GM18951 (cell line): ENCODE measurements at regions not wholly inside any gene's neighbourhood (a gene's known extent, or its start where the extent isn't known, plus 50 kb on each side); places are given as distances from the start of the nearest gene placed in this dataset.
"Not testable (repeated sequence)": the region's sequence is repeated elsewhere in the genome, so short reads cannot be mapped to it uniquely, and the experiment has no call there.

Source experiments
- POLR2A ChIP-seq: IDR thresholded peaks from 4 replicates; pipeline ENCODE4 v1.6.1; 2011; ENCODE audit warnings: mild to moderate bottlenecking; ENCODE audit not compliant: insufficient read length, insufficient read depth; ENCODE audit errors: extremely low read depth
- in situ Hi-C: fragments of 300-500 bp; cut with MboI; formaldehyde crosslinking; loops from one replicate; pipeline ENCODE4 v1.12.0; 2022; ENCODE audit warnings: low sequenced_read_pairs, mixed read lengths, inconsistent platforms; ENCODE audit not compliant: unreplicated experiment

DNA sequence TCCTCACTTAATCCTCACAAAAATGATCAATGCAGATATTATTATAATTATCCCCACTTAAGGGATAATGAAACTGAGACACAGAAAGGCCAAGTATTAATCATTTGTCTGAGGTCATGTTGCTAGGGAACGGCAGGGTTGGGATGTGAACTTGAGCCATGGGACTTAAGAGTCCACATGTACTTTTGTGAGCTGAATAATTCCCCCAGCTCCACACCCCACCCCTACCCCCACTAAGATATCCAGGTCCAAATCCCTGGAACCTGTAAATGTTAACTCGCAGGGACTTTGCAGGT lies 290.5 kb upstream of the GADL1 start:
- TF ChIP-seq POLR2A = no peak
- in situ Hi-C loops = no loop called here

DNA sequence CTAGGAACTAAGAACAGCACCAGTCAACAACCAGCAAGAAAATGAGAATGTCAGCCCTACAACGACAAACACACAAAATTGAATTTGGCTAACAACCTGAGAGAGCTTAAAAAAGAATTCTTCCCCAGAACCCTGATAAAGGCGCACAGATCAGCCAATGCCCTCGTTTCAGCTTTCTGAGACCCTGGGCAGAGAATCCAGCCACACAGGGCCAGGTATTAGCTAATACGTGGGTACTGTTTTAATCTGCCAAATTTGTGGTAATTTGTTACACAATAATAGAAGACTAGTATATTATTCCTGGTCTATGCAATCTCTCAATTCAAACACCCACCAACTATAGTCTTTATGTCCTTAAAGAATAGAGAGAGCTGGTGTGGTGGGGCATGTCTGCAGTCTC lies 291.6 kb upstream of the GADL1 start:
- in situ Hi-C loops = no loop called here
- no peak for TF ChIP-seq POLR2A

DNA sequence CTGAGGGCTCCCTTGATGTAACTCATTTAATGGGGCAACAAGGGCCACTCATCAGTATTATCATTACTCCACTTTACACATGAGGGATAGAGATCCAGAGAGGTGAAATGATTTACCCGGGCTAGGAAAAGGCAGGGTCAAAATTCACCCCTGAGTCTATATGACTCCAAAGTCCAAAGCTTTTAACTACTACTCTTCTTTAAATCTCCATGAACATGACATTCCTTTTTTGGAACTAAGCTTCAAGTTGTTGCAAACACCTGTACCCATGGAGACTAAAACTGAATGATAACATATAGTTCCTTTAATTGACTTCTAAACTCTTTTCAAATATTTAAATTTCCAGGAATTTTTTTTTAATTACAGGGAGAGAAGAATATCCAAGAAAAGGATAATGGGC lies 292.9 kb upstream of the GADL1 start:
- in situ Hi-C loops = no loop called here
- TF ChIP-seq POLR2A = no peak

DNA sequence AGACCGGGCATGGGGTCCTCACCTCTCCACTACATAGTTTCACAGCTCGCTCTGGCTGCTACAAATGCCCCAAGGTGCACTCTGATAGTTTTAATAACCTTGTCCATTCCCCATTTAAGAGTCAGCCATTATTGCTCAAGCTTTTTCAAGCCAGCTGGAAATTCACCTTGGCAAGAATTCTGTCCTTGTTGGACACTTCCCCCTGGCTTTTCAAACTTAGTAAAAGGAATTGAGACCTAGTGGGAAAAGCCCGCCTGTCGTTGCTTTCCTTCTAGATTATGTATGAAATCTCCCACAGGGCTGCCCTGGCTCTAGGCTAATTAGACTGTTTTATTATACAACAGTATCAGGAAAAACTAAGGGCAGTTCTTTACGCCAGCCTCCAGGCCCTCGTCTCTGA lies 293.7 kb upstream of the GADL1 start:
- in situ Hi-C loops = no loop called here
- TF ChIP-seq POLR2A = no peak

DNA sequence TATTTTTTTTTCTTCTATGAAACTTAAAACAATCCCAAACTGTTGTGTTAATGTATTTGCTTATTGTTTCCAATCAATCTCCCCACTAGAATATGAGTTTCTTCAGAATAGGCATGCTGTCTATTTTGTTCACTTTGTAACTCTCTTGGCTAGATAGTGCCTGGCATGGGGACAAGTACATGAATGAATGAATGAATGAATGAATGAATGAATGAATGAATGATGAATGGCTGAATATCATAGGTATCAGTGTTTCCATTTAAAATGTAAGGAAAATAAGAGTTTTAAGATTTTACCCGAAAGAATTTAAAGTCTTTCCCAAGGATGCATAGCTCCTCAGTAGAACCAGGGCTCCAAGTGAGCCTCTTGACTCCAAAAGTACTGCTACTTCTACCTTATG lies 294.9 kb upstream of the GADL1 start:
- in situ Hi-C loops = no loop called here
- TF ChIP-seq POLR2A = no peak

DNA sequence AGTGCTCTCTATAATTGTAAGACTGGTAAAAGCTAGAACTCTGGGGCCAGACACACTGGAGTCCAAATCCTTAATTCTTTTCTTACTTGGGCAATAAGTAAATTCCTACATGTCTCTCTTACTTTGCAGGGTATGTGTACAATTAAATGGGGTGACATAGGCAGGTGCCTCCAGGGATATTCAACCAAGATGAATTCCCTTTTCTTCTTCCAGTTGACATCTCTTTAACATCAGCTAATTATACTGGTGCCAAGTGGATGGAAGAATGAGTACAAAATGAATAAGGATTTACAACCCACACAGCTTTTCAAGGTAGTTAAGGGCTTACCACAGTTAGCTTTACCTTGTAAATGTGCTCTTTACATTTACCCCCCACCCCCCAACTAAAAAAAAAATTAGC lies 295.5 kb upstream of the GADL1 start:
- in situ Hi-C loops = no loop called here
- TF ChIP-seq POLR2A = no peak

DNA sequence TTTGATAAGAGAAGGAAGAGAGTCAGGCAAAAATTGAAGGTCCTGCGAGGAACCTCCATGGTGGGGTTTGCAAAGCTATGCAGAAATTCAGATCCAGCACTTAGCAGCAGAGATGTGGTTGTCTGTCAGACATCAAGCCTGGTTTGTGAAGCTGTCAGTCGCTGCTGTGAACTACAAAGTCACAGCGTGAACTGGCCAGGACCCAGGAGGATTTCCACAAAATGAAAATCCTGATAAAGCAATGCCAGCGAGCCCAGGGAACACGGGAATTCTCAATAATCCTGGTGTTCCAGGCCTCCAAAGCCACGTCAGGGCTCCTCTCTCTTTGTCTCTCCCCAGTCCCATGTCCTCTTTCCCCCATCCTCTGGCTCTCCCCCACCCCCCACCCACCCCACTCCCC lies 296.9 kb upstream of the GADL1 start:
- no peak for TF ChIP-seq POLR2A
- in situ Hi-C loops = no loop called here

DNA sequence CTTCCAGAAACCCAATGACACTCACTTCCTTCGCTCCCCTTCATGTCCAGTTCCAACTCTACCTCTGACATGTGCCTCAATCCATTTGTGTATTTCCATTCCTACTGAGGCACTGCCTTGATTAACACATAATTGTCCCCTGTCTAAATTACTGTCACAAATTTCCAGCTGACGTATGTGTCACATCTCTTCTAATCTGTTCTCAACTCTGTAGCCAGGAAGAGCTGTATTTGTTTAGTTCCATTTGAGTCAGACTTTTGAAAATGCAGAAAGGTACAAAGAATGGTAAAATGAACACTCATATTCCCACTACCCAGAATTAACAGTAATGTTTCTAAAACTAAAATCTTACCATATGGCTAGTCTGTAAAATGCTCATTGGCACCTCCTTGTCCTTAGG lies 299.0 kb upstream of the GADL1 start:
- no peak for TF ChIP-seq POLR2A
- in situ Hi-C loops = no loop called here

DNA sequence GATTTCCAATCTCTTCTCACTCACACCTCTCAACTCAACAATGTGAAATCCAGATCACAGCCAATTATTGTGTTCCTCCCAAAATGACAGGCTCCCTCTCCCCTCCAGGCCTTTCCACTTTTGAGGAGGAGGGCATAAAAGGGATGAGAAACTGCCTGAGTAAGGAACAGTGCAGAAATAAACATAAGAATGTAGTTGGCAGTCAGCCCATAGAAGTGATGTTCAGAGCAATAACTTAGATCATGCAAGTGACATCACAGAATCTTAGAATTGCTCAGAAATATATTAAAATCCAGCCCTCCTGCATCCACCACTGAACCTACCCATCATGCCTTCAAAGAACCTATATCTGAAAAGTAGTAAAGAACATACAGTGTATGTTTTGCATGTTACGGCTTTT lies 299.4 kb upstream of the GADL1 start:
- in situ Hi-C loops = no loop called here
- TF ChIP-seq POLR2A = no peak

DNA sequence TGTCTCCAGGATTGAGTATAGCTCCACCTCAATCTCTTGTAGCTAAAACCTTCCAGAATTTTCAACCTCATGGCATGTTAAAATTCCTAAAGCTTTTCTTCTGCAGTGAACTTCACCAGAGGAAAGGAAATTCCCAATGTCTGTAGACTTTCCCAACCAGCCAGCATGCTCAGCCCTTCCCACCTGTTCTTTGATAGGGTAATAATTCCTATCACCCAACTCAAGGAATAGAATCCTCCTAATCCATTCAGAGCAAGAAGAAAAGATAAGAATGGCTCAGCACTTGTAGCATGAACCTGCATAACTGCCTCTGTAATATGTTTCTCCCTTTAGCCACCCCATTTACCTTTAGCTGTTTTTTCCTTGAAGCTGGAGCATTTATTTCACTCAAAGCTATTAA lies 301.8 kb upstream of the GADL1 start:
- no peak for TF ChIP-seq POLR2A
- in situ Hi-C loops = no loop called here

DNA sequence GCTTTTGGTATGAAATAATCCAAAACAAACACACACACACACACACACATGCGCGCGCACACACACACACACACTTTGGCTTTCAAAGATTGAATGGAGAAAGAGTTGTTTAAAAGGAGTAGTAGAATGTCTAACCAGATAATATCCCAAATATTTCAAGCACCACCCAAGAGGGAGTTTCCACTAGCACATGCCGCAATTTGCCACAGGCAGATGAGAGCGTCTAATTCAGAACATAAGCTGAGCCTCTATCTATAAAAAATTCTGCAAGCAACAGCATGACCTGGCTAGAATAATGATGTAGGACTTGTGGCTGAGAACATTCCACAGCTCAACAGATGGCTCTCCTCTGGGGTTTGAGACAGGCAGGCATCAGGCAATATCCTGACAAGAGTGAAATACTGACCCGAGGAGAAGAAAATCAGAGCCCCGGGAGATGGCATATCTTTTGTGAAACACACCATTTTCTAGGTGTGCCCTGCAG lies 302.5 kb upstream of the GADL1 start:
- in situ Hi-C loops = no loop called here
- TF ChIP-seq POLR2A = no peak

DNA sequence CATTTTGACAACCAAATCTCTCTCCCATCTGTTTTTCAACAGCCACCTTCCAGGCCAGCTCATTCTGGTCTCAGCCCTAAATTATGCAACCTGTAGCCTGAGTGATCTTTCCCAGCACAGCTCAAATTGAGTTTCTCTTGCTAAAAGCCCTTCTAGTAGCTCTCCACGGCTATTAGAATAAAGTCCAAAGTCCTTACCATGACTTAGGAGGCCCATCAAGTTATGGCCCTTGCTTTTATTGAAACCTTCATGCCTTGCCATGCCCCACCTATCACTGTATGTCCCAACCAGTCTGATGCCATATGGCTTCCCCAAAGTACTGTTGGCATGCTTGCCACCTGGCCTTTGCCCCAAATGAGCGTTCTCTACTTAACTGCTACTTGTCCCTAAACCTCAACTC lies 303.5 kb upstream of the GADL1 start:
- in situ Hi-C loops = no loop called here
- no peak for TF ChIP-seq POLR2A

DNA sequence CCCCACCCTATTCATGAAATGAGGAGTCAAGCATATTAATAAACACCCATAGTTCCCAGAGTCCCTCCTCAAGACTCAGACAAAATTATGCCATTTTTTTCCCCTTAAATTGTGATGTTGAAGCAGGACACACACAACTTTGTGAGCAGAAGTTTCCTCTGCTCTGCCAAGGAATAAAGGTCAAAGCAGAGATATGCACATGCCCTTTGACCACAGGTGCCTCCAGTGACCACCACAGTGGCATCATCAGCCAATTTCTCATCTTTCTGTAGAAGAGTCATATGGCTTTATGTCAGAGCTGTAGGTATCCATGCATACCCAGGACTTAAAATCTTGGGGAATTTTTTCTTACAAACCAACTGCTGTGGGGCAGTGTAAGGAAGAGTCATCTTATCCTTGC lies 304.4 kb upstream of the GADL1 start:
- TF ChIP-seq POLR2A = no peak
- in situ Hi-C loops = no loop called here

DNA sequence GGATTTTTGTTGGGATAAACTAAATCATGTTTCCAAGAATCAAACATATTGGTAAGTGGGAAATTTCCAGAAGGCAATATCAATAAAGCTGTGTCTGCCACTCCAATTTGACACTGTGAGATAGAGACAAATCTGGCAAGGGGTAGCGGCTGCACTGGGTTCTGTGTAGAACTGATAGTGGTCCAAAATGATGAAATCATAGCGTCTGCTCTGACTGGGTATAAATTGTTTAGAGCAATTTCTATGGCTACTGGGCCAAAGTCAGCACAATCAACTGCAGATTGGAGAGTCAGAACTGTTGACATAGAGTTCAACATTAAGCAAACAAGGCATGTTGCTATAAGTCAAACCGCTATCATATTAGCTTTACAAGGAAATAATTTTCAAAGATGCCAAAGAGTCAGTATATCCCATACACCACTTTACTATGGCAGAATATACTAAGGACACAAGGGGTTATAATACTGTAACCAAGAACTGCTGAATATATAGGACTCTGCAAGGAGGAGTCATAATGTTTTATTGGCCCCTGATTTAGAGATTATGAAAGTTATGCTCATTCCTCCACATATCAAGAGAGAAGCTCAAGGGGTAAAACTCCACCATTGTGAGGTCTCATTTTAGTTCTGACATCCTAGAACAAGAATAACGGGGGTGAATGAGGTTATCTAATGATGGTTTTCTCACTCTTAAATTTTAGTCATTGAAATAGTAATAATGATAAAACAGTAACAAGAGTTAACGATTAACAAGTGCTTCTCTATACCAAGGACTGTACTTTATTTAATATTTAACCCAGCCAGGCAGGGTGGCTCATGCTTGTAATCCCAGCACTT lies 309.7 kb upstream of the GADL1 start:
- TF ChIP-seq POLR2A = no peak
- in situ Hi-C loops = no loop called here

DNA sequence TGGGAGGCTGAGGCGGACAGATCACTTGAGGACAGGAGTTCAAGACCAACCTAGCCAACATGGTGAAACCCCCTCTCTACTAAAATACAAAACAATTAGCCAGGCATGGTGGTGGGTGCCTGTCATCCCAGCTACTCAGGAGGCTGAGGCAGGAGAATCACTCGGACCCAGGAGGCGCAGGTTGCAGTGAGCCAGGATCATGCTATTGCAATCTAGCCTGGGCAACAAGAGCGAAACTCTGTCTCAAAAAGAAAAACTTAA lies 310.3 kb upstream of the GADL1 start:
- in situ Hi-C loops = not testable (repeated sequence)
